GM19463 (cell line): ENCODE measurements at regions not wholly inside any gene's neighbourhood (a gene's known extent, or its start where the extent isn't known, plus 50 kb on each side); places are given as distances from the start of the nearest gene placed in this dataset.

Source experiments
- ATAC-seq: cut with Tn5 transposase; IDR thresholded peaks from one replicate; pipeline ENCODE4 v1.9.1; 2021; ENCODE audit warnings: mild to moderate bottlenecking, moderate library complexity; ENCODE audit not compliant: unreplicated experiment

DNA sequence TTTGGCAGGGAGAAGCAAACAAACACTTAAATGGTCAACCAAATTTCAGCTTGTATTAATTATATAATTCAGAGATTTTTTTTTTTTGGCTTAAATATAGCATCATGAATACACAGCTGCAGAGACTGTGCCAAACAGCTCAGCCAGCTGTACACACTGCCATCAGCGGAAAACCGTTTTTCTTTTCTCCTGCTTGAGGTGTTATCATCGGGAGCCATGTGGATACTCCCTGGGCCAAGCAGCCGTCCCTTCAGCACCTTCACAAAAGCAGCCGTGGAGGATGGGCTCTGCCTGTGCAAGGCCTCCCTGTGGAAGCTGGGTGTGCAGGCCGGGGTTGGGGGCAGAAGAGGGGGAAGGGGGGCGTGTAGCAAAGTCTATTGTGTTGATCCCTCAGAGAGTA, 85.0 kb downstream of the NUF2 start:
- no peak for ATAC-seq

DNA sequence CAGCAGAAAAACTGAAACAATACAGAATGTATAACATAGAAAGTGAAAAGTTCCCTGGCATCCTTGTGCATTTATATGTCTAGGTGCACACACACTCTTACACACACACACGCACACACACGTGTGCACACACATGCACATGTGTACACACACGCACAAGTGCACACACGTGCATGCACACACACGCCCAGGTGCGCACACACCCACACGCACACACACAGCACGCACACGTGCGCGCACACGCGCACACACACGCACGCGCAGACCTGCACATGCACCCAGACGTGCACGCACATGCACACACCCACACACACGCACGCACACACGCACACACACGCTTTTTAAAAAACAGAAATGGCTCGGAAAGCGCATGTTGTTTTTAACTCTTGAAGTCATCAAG, 86.5 kb downstream of the NUF2 start:
- no peak for ATAC-seq

- no peak for ATAC-seq
Measured at GRCh38 chr1:163410073-163410999, 88.6 kb downstream of the NUF2 start.

DNA sequence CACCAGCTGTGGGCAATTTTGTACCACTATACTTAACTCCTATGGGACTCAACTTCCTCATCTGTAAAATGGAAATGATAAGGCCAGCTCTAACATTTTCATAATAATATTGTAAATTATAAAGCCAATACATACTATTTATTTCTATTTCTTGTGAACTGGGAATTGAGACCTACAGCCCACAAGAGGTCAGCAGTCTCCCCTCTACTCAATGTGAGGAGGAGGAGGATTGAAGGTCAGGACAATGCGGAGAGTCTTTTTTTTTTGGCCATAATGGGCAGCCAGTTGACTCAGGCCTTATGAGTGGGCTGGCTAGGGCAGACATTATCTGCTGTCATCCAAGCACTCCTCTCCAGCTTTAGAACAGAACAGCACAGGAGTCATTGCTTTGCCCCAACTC, 90.5 kb downstream of the NUF2 start:
- ATAC-seq, result no peak

- peak; percentile 95 for ATAC-seq
Measured at GRCh38 chr1:163414778-163415177, 93.0 kb downstream of the NUF2 start.

GRCh38 chr1:163421701-163422100, 99.9 kb downstream of the NUF2 start:
- no peak for ATAC-seq

- no peak for ATAC-seq
Measured at GRCh38 chr1:163422738-163423404, 101.1 kb downstream of the NUF2 start.

DNA sequence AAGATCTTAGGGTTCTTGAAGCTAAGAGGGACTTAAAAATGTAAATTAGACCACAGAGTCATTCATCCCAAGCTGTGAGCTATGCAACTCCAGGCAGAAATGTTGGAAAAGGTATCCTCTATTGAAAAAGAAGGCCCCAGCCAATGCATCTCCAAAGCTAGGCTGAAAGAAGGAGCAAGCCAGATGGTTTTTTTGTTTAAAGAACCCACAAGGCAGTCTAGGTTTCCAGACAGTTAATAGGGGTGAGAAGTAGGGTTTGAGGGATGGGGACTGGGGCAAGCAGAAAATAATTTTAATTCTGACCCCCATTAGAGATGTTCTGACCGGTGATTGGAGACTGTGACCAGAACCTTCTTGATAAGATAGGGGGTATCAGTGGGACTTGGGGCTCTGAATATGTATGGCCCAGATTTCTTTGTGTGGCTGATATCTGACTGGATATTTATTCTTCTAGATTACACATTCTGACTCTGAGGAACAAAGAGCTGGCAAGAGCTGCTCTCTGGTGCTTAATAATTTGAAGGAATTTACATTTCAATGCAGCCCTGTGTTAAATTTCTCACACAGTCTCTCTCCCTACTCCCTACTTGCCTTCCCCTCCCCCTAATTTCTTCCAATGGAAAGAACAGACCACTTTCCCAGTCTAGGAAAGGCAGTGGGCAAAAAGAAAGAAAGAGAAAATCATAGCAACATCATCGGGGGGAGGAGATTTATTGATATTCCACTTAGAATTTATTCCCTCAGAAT, 104.9 kb downstream of the NUF2 start:
- ATAC-seq, result no peak

GRCh38 chr1:163427279-163427678, 105.5 kb downstream of the NUF2 start:
- ATAC-seq, result no peak

GRCh38 chr1:163436140-163436812, 114.5 kb downstream of the NUF2 start:
- ATAC-seq, result no peak

GRCh38 chr1:163439471-163439870, 117.7 kb downstream of the NUF2 start:
- no peak for ATAC-seq

GRCh38 chr1:163440090-163440489, 118.3 kb downstream of the NUF2 start:
- no peak for ATAC-seq

DNA sequence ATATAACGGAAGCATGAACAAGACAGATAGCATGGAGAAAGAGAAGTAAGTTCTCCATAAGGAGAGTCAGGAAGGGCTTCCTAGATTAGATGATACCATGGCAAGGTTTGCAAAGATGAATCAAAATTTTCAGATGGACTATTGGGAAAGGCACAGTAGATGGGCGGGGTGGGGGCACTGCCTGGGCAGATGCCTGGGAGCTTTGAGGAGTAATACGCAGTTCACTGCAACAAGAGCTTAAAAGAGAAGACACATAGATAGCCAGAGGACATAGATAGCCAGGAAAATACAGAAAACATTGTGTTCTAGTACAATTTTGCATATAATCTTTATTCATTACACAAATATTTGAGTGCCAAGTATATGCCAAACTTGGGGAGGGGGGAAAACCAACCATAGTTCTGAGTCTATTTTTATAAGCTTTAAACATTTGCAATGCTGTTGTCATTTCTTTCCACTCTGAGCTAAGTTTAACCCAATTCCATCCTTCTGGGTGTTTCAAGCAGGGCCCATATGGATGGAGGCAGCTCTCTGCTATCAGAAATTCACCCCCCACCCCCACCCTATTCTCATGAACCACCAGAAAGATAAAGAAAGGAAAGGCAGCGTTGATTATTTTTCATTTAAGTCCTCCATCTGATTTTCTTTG, 120.6 kb downstream of the NUF2 start:
- ATAC-seq, result no peak

- no peak for ATAC-seq
Measured at GRCh38 chr1:163442895-163443294, 121.1 kb downstream of the NUF2 start.

DNA sequence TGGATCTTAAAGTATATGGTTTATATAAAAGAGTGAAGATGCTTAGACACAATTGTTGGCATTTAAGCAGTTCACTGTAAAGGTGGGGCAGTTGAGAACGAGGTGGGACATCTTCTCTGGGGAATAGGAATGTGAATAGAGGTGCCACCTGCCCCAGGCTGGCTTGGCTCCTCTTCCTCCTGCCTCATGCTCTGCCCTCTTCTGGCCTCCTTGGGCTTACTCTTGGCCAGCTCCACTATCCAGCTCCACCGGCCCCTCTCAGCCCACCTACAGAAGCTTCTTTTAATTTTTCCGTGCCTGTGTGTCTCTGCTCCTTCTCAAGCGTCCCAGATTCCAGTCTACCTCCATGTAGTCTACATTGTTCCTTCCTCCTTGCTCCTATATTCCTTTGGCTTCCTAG, 122.1 kb downstream of the NUF2 start:
- ATAC-seq, result no peak

DNA sequence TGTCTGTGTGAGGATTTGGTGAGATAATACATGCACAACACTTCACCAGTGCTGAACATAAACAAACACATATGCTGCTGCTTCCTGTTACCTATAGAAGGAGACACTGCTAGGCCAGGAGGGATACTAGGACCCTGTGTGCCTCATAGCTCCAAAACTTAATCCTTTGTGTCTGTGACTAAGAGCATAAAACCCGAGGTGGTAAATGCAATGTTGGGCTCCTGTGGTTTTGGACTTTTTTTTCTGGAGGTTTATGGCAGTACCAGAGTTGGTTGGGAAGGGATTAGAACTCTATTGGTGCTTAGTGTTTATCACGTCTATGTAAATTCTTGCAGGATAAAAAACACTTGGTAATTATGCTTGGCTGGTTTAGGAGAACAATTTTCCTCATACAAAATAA, 122.9 kb downstream of the NUF2 start:
- ATAC-seq, result no peak

DNA sequence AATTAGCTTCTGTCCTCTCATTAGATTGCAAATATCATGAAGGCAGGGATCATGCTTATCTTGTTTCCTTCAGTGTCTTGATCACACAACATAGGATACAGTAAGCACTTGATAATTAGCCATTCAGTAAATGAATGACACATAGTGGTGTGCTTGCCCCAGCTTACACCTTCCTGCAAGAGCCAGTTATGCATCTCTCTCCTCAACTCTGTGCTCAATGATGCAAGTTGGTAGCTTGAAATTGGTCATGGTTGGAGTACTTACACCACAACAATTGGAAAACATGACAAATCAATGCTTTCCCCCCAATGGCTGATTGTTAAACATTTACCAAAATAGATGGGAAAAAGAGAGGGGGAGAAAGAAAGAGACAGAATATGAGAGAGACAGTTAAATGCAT, 129.2 kb downstream of the NUF2 start:
- no peak for ATAC-seq

DNA sequence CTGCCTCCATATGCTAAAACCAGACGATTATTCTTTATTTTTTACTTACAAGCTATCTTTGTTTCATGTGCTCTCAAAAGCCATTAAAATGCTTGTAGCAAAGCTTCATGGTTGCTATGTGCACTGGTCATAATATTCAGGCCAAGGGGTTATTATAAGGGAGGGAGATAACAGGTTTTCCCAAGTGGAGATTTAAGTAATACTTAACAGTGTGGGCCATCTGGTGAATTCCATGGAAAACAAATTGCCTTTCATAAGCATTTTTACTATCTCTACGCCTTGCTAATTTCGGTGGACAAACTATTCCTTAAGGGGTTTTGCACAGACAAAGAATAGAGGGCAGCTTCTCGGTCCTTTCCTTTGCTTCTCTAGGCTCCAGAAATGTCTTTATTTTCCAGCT, 137.8 kb downstream of the NUF2 start:
- no peak for ATAC-seq

GRCh38 chr1:163467289-163467688, 145.5 kb downstream of the NUF2 start:
- no peak for ATAC-seq

- no peak for ATAC-seq
Measured at GRCh38 chr1:163471779-163472650, 150.3 kb downstream of the NUF2 start.
